Breast epithelium (tissue), 3 donors: ENCODE measurements at regions not wholly inside any gene's neighbourhood (a gene's known extent, or its start where the extent isn't known, plus 50 kb on each side); places are given as distances from the start of the nearest gene placed in this dataset.
"Not testable (repeated sequence)": the region's sequence is repeated elsewhere in the genome, so short reads cannot be mapped to it uniquely, and the experiment has no call there.

Experiments used
- POLR2A ChIP-seq: fragments of 450-650 bp; IDR thresholded peaks from one replicate; pipeline ENCODE4 v1.6.1; 2016; ENCODE audit warnings: antibody characterized with exemption, mild to moderate bottlenecking, moderate library complexity
- POLR2AphosphoS5 ChIP-seq, 3 donors: sonication (generic); formaldehyde crosslinking; IDR thresholded peaks; one replicate each; pipeline ENCODE4 v1.6.1; 2017; ENCODE audit warnings: antibody characterized with exemption in 3 of 3

GRCh38 chr15:20343395-20344211 is 198.0 kb downstream of the GOLGA6L6 start:
- not testable (repeated sequence) for TF ChIP-seq POLR2A; POLR2AphosphoS5 (IDR thresholded peaks at IDR 0.05)
